ENCODE measurements at regions not wholly inside any gene's neighbourhood (a gene's known extent, or its start where the extent isn't known, plus 50 kb on each side); places are given as distances from the start of the nearest gene placed in this dataset.

GRCh38 chr2:234768608-234769196 is 183.1 kb upstream of the SH3BP4 start:
- no peak for DNase-seq
- Histone ChIP-seq H3T11ph (ENCODE audit: low read length) (no peak overlapping the region), H3K27ac (ENCODE audit: insufficient read length, low read depth, low read length) (no peak overlapping the region), H3K56ac (ENCODE audit: insufficient read length, low read depth, low read length) (no peak overlapping the region), H4K20me1 (ENCODE audit: control insufficient read depth, insufficient read depth, insufficient read length) (no peaks in the 10 kb centered on the region), H3K4me2 (ENCODE audit: insufficient read depth, insufficient read length, low read length) (no peak overlapping the region), H3K23ac (ENCODE audit: insufficient read length, low read depth, low read length) (no peak overlapping the region), H2AK5ac (ENCODE audit: insufficient read length, low read length) (no peak overlapping the region), H3K23me2 (ENCODE audit: insufficient read length, low read depth, low read length, poor library complexity, severe bottlenecking) (no peaks in the 10 kb centered on the region), H4K5ac (ENCODE audit: insufficient read length, low read depth, low read length) (no peak overlapping the region), H3K27me3 (ENCODE audit: insufficient read depth, low read length) (no peaks in the 10 kb centered on the region), H3K9me3 (ENCODE audit: control insufficient read depth, low read depth, low read length) (no peaks in the 10 kb centered on the region), H2BK12ac (ENCODE audit: insufficient read length, low read depth, low read length) (no peak overlapping the region), H2BK20ac (ENCODE audit: low read depth, low read length, poor library complexity, severe bottlenecking) (no peak overlapping the region), H3K14ac (ENCODE audit: insufficient read depth, low read length) (no peak overlapping the region), H4K8ac (replicated peaks; ENCODE audit: insufficient read length, low read depth, low read length) (no peak overlapping the region), H3K18ac (ENCODE audit: insufficient read length, low read depth, low read length) (no peak overlapping the region), H3K79me2 (ENCODE audit: insufficient read depth, low read length) (no peaks in the 10 kb centered on the region), H3K79me1 (ENCODE audit: insufficient read depth, low read depth, low read length, poor library complexity, severe bottlenecking) (no peaks in the 10 kb centered on the region), H2BK5ac (ENCODE audit: insufficient read length, low read length) (no peak overlapping the region), H3K4me1 (ENCODE audit: insufficient read depth, low read length) (no peaks in the 10 kb centered on the region), H2AFZ (ENCODE audit: low read length) (no peak overlapping the region), H4K91ac (ENCODE audit: insufficient read length, low read depth, low read length) (no peak overlapping the region), H2BK120ac (ENCODE audit: low read depth, low read length, poor library complexity, severe bottlenecking) (no peak overlapping the region), H3K9ac (ENCODE audit: extremely low read depth, insufficient read length, low read length) (no peak overlapping the region), H2BK15ac (ENCODE audit: low read depth, low read length) (no peak overlapping the region), H3K4ac (ENCODE audit: low read depth, low read length) (no peak overlapping the region)
- peaks cover 34 to 42% of the 10 kb centered on the region in 2 experiments for H3K4me1 Mint-ChIP-seq
- peaks cover 11% of the 10 kb centered on the region for H3K27me3 Mint-ChIP-seq (ENCODE audit: low read depth)
- H3K36me3 Mint-ChIP-seq (ENCODE audit: insufficient read depth in 1 of 3, low read depth in 3 of 3): peaks cover 0 to 4% (median 0%) of the 10 kb centered on the region in 3 experiments; a peak in 1 of 7 replicates
- TF ChIP-seq CTCF (conservative IDR thresholded peaks at IDR 0.05): no peak
- no peak overlapping the region for H3K4me3 Mint-ChIP-seq
- no peak overlapping the region for H3K27ac Mint-ChIP-seq
- H3K9me3 Mint-ChIP-seq: no peaks in the 10 kb centered on the region; a peak in 2 of 5 replicates
- no CpG with 5 or more reads among the region's 9 CpGs for WGBS (ENCODE audit: extremely low coverage, insufficient read length, low lambda C conversion rate)
